NB4 (cell line): ENCODE measurements at regions not wholly inside any gene's neighbourhood (a gene's known extent, or its start where the extent isn't known, plus 50 kb on each side); places are given as distances from the start of the nearest gene placed in this dataset.
A peak's percentile ranks its signal among the peaks of the same experiment; 100 is the strongest.

Source experiments
- DNase-seq: peaks from one replicate; pipeline ENCODE4 v3.0.0; 2010; ENCODE audit warnings: low read depth
- H3K4me3 ChIP-seq: one replicate; pipeline ENCODE4 v1.5.1; 2011; ENCODE audit warnings: mild to moderate bottlenecking, low read depth, low read length, moderate library complexity
- CTCF ChIP-seq: IDR thresholded peaks from one replicate; pipeline ENCODE4 v1.5.1; 2012; ENCODE audit warnings: low read depth, low read length
- MYC ChIP-seq: IDR thresholded peaks from 2 replicates; pipeline ENCODE4 v1.6.1; 2011; ENCODE audit warnings: low read depth, low read length
- POLR2A ChIP-seq: IDR thresholded peaks from 2 replicates; pipeline ENCODE4 v1.6.1; 2011; ENCODE audit warnings: mild to moderate bottlenecking; ENCODE audit not compliant: insufficient read length; ENCODE audit errors: extremely low read depth
- TF ChIP-seq, protein P1 (sequence below): IDR thresholded peaks from 2 replicates; pipeline ENCODE4 v1.6.1; 2011; ENCODE audit warnings: low read depth, low read length

DNA sequence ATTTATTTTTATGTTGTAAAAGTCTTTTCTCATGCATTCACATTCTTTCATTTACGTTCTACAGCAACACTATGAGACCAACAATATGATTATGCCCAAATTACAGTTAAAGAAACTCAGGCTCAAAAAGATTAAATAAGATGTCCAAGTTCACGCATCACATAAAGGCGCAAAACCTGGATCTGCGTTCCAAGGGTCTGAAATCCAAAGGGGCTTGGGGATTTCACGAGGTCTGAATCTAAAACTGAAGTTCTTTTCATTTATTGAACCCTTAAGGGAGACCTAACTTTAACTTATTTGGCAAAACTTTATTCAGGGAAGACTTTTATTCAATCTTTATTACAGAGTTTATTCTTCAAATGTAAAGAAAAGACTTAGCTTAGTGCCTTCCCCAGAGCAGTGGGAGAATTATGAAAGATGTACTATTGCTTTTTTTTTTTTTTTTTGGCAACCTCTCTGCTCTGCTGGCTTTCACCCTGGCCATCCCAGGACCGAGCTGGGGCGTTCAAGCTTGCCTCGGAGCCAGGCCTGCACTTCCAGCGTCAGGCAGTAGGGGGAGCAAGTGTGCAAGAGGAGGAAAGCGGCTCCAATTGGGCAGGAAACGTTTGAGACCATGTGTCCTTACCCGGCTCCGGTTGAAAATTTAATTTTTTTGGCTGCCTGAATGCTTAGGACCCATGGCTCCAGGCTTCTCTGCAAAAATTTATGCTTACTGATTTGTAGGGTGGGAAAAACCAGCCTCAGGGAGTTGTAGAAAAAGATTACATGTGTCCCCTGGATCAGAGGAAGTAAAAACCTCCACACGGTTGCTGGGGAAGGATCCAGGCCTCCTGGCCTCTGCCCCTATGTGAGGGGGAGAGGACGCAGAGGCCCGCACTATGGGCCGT is 344.3 kb upstream of the KLF3 start:
- peak overlapping the region; percentile 57 for H3K4me3 ChIP-seq
- TF ChIP-seq MYC (peak; percentile 91), POLR2A (no peak), CTCF (peak; percentile 99)
- TF ChIP-seq, protein P1, sequence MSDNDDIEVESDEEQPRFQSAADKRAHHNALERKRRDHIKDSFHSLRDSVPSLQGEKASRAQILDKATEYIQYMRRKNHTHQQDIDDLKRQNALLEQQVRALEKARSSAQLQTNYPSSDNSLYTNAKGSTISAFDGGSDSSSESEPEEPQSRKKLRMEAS: peak; percentile 90
- DNase-seq: peak; percentile 95

- H3K4me3 ChIP-seq: no peak overlapping the region
- no peak for DNase-seq
- TF ChIP-seq, protein P1: no peak
- no peak for TF ChIP-seq MYC
- no peak for TF ChIP-seq POLR2A
- TF ChIP-seq CTCF: no peak
Measured at GRCh38 chr4:38320343-38320695, 343.7 kb upstream of the KLF3 start.

GRCh38 chr4:38320833-38321232 is 343.2 kb upstream of the KLF3 start:
- no peak for DNase-seq
- no peak overlapping the region for H3K4me3 ChIP-seq
- TF ChIP-seq POLR2A (no peak), CTCF (no peak), MYC (no peak)
- TF ChIP-seq, protein P1: no peak

- no peak for TF ChIP-seq MYC
- TF ChIP-seq POLR2A: no peak
- no peak overlapping the region for H3K4me3 ChIP-seq
- DNase-seq: peak; percentile 17
Measured at GRCh38 chr4:38322714-38323113, 341.3 kb upstream of the KLF3 start.

- no peak for TF ChIP-seq POLR2A
- TF ChIP-seq, protein P1: no peak
- TF ChIP-seq MYC: no peak
- TF ChIP-seq CTCF: no peak
- H3K4me3 ChIP-seq: no peak overlapping the region
Measured at GRCh38 chr4:38323141-38323641, 340.8 kb upstream of the KLF3 start.

GRCh38 chr4:38324861-38325628 is 339.0 kb upstream of the KLF3 start:
- TF ChIP-seq, protein P1: no peak
- TF ChIP-seq MYC: no peak
- no peak for TF ChIP-seq CTCF
- no peak for TF ChIP-seq POLR2A
- no peak overlapping the region for H3K4me3 ChIP-seq
- no peak for DNase-seq

More at GRCh38 chr4:38323141-38323641, 340.8 kb upstream of the KLF3 start:
- peak; percentile 45 for DNase-seq
